ENCODE measurements at regions not wholly inside any gene's neighbourhood (a gene's known extent, or its start where the extent isn't known, plus 50 kb on each side); places are given as distances from the start of the nearest gene placed in this dataset.

- no peak for DNase-seq
Measured at GRCh38 chr2:123085484-123085883, 939.6 kb upstream of the CNTNAP5 start.

GRCh38 chr2:123086613-123087385 lies 938.3 kb upstream of the CNTNAP5 start:
- no peak for DNase-seq

- DNase-seq: no peak
Measured at GRCh38 chr2:123091471-123091870, 933.6 kb upstream of the CNTNAP5 start.

GRCh38 chr2:123093199-123093598 lies 931.9 kb upstream of the CNTNAP5 start:
- no peak for DNase-seq

- DNase-seq: no peak
Measured at GRCh38 chr2:123095219-123095835, 929.8 kb upstream of the CNTNAP5 start.

GRCh38 chr2:123098619-123099018 lies 926.5 kb upstream of the CNTNAP5 start:
- DNase-seq: no peak

- no peak for DNase-seq
Measured at GRCh38 chr2:123101434-123101833, 923.7 kb upstream of the CNTNAP5 start.

GRCh38 chr2:123103902-123104301 lies 921.2 kb upstream of the CNTNAP5 start:
- no peak for DNase-seq

- DNase-seq: no peak
Measured at GRCh38 chr2:123116595-123116994, 908.5 kb upstream of the CNTNAP5 start.

- no peak for DNase-seq
Measured at GRCh38 chr2:123127236-123127635, 897.9 kb upstream of the CNTNAP5 start.

GRCh38 chr2:123128951-123129350 lies 896.1 kb upstream of the CNTNAP5 start:
- no peak for DNase-seq

- DNase-seq: no peak
Measured at GRCh38 chr2:123136419-123136818, 888.7 kb upstream of the CNTNAP5 start.

- DNase-seq: no peak
Measured at GRCh38 chr2:123144082-123144481, 881.0 kb upstream of the CNTNAP5 start.

- DNase-seq: no peak
Measured at GRCh38 chr2:123153041-123153440, 872.0 kb upstream of the CNTNAP5 start.

- no peak for DNase-seq
Measured at GRCh38 chr2:123154195-123154594, 870.9 kb upstream of the CNTNAP5 start.

GRCh38 chr2:123157016-123157415 lies 868.1 kb upstream of the CNTNAP5 start:
- no peak for DNase-seq

- no peak for DNase-seq
Measured at GRCh38 chr2:123162400-123163016, 862.6 kb upstream of the CNTNAP5 start.

GRCh38 chr2:123163398-123163797 lies 861.7 kb upstream of the CNTNAP5 start:
- no peak for DNase-seq

GRCh38 chr2:123164216-123164615 lies 860.9 kb upstream of the CNTNAP5 start:
- no peak for DNase-seq

- DNase-seq: no peak
Measured at GRCh38 chr2:123165616-123166015, 859.5 kb upstream of the CNTNAP5 start.

- DNase-seq: no peak
Measured at GRCh38 chr2:123179526-123179925, 845.6 kb upstream of the CNTNAP5 start.

- DNase-seq: no peak
Measured at GRCh38 chr2:123195957-123196356, 829.1 kb upstream of the CNTNAP5 start.

- no peak for DNase-seq
Measured at GRCh38 chr2:123200035-123200434, 825.1 kb upstream of the CNTNAP5 start.

- DNase-seq: no peak
Measured at GRCh38 chr2:123207245-123207644, 817.8 kb upstream of the CNTNAP5 start.

All from inflammatory macrophage treated with lipopolysaccharide for 1 hour (primary cell).